NCI-H2171 treated with DMSO at 0.1 percent for 48 hours (cell line): ENCODE measurements at regions not wholly inside any gene's neighbourhood (a gene's known extent, or its start where the extent isn't known, plus 50 kb on each side); places are given as distances from the start of the nearest gene placed in this dataset.
"Not testable (repeated sequence)": the region's sequence is repeated elsewhere in the genome, so short reads cannot be mapped to it uniquely, and the experiment has no call there.

Experiments used
- DNase-seq: peaks from one replicate; lab custom pipeline; 2025; lab: John Stamatoyannopoulos, UW

DNA sequence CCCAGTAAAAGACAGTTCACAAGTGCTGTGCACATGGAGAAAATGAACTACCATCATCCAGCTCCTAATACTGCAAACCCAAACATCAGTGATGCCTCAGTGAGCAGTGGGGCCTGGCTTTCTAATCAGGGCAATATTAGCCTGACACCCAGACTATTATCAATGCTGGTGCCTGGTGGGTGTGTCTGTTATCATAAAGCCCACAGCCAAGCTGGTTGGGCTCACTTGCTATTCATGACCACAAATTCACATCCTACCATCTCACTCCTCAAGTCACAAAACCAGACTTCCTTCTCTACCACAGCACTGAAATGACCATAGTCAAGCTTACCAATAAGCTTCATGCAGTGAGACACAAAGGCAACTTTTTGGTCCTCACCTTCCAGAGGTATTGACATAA is 180.8 kb upstream of the PLN start:
- no peak for DNase-seq

- DNase-seq: no peak
Observed at GRCh38 chr6:118370722-118371121, 177.4 kb upstream of the PLN start.

DNA sequence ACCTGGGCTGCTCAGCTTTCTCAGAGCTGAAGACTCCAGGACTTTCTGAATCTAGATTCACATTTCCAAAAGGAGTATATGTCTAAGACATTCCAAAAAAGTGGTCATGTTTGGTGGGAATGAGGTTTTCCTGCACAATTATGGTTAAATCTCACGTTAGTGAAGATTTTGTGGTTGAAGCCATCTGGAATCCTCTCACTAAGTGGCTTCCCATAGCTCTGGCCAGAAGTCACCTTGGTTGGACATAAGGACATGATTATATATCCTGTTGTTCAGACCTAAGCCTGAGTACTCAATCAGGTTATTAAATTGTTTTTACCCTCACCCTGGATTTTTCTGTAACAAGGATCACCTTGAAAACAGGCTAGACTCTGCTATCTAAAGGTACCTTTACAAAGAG is 176.1 kb upstream of the PLN start:
- no peak for DNase-seq

DNA sequence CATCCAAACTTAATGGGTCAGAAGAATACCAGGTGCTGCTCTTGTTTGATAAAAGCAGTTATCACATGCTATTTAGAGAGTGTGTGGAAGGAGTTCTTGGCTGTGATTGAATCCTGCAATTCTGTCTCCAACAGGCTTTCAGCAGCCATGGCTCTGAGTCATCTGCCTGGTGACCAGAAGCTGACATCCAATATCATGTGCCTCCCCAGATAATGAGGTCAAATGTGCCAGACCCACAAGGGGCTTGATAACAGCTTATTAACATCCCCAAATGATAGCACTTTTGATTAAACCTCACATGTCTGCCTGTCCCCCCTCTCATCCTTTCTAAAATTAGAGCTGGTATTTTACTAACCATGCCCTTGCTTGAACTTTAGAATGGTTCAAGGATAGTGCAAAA is 175.7 kb upstream of the PLN start:
- DNase-seq: no peak

GRCh38 chr6:118377711-118378414 is 170.2 kb upstream of the PLN start:
- DNase-seq: peak; percentile 95

- not testable (repeated sequence) for DNase-seq
Observed at GRCh38 chr6:118380620-118381019, 167.5 kb upstream of the PLN start.

GRCh38 chr6:118382126-118382525 is 166.0 kb upstream of the PLN start:
- no peak for DNase-seq

DNA sequence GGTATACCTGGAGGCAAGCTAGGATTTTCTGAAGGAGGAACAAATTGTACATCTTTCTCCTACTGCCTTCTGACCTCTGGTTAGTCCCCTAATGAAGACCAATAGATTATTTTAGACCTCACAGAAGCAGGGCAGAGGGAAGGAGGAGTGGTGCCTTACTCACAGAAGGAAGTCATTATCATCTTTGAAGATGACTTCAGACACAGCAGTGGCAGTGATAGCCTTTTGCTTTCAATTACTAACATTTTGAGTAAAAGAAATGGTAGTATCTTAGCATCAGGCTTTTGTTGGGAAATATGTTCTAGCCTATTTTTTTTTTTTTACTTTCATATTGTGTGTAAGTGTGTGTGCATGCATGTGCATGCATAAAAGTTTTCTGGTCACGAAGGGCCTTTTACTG is 164.2 kb upstream of the PLN start:
- DNase-seq: no peak

DNA sequence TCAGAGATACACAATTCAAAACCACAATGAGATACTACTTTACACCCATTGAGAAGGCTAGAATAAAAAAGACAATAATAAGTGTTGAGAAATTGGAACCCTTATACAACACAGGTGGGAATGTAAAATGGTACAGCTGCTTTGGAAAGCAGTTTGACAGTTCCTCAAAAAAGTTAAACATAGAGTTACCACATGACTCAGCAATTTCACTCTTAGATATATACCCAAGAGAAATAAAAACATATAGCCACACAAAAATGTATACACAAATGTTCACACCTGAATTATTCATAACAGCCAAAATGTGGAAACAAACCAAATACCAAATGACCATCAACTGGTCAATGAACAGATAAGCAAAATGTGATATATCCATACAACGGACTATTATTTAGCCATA is 161.1 kb upstream of the PLN start:
- no peak for DNase-seq

DNA sequence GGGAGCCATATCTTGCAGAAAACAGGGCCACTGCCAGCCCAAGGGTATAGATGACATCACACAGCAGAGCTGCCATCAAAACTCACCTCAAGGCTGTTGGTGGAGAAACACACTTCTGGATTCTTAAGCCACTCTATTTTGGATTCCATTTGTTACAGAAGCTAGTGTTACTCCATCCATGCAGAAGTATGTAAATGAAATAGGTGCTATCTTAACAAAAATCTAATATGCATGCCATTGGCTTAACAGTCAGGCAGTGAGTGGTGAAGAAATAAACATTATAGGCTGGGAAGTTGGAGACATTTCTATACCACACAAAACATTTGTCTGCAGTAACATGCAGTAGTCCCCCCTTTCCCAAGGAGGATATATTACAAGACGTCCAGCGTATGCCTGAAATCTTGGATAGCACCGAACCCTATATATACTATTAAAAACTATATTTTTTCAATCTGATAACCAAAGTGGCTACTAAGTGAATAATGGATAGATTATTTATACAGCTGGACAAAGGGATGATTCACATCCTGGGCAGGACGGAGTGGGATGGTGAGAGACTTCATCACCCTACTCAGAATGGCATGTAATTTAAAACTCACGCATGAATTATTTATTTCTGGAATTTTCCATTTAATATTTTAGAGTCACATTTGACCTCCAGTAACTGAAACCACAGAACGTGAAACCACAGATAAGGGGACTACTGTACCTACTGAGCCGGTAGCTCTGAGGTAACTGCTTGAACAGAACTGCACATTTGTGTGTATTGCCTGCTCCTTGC is 160.0 kb upstream of the PLN start:
- DNase-seq: no peak

GRCh38 chr6:118391086-118391485 is 157.0 kb upstream of the PLN start:
- no peak for DNase-seq

- DNase-seq: no peak
Observed at GRCh38 chr6:118394106-118394505, 154.0 kb upstream of the PLN start.

- no peak for DNase-seq
Observed at GRCh38 chr6:118396969-118397368, 151.1 kb upstream of the PLN start.

GRCh38 chr6:118397671-118398465 is 150.2 kb upstream of the PLN start:
- no peak for DNase-seq

- DNase-seq: no peak
Observed at GRCh38 chr6:118400098-118400497, 148.0 kb upstream of the PLN start.

DNA sequence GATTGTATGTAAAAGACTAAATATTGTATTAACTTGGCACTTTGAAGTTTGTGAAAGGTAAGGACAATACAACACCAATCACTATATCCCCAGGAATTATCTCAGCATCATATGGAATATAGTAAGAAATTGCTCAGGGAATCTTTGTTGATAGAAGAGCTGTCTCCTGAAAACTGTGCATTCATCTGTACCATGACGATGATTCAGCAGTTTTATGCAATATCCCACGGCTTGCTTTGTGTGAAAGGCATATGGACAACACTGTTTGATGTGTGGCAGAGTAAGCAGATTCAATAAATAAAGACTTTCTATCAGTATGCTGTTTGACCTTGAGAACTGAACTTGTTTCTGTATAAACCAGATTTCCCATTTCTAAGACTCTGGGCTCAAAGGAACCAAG is 147.5 kb upstream of the PLN start:
- DNase-seq: no peak

DNA sequence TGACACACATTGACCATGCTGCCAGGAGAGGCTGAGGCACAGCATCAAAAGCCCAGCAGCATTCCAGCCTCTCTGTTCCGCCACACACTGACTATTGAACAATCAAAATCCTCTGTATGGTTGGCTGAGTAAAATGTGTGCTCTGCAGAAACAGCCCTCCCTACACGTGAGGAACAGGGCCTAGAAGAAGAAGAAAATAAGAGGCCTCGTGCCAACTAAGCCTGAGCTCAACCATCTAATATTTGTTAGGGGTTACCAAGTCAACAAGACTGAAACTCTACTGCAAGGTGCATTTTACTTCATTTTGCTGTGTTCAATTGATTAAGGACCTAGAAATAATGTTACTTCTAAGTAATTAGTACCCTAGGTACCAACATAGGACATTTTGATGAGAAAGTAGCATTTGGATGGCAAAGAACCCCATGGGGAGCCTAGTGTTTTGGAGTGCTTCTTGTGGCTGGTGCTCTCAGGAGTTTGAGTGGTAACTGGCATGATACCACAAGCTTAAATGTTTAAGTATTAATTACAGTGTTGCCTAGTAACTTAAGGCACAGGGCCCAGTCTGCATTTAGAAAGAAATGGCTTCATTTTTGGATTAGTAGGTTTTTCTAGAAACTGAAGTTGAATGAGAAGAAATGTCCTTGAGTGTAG is 146.6 kb upstream of the PLN start:
- DNase-seq: no peak

GRCh38 chr6:118403036-118403435 is 145.1 kb upstream of the PLN start:
- DNase-seq: no peak

- DNase-seq: no peak
Observed at GRCh38 chr6:118408863-118409262, 139.2 kb upstream of the PLN start.

- DNase-seq: no peak
Observed at GRCh38 chr6:118410001-118410400, 138.1 kb upstream of the PLN start.
